SHP77 (cell line): ENCODE measurements at regions not wholly inside any gene's neighbourhood (a gene's known extent, or its start where the extent isn't known, plus 50 kb on each side); places are given as distances from the start of the nearest gene placed in this dataset.
A peak's percentile ranks its signal among the peaks of the same experiment; 100 is the strongest.

Experiments used
- DNase-seq, 2 experiments: peaks; one replicate each; lab custom pipeline; 2025; lab: John Stamatoyannopoulos, UW

- no peak for DNase-seq
Observed at GRCh38 chr6:91708534-91708933, 1121.7 kb upstream of the MAP3K7 start.

- no peak for DNase-seq
Observed at GRCh38 chr6:91705646-91706045, 1118.8 kb upstream of the MAP3K7 start.

- DNase-seq, result no peak
Observed at GRCh38 chr6:91704531-91704930, 1117.7 kb upstream of the MAP3K7 start.

- no peak for DNase-seq
Observed at GRCh38 chr6:91697010-91697695, 1110.3 kb upstream of the MAP3K7 start.

GRCh38 chr6:91695221-91695620 is 1108.3 kb upstream of the MAP3K7 start:
- no peak for DNase-seq

- DNase-seq, result no peak
Observed at GRCh38 chr6:91694016-91694654, 1107.3 kb upstream of the MAP3K7 start.

GRCh38 chr6:91691449-91691848 is 1104.6 kb upstream of the MAP3K7 start:
- no peak for DNase-seq

GRCh38 chr6:91683240-91683639 is 1096.4 kb upstream of the MAP3K7 start:
- no peak for DNase-seq

- no peak for DNase-seq
Observed at GRCh38 chr6:91681296-91681695, 1094.4 kb upstream of the MAP3K7 start.

- no peak for DNase-seq
Observed at GRCh38 chr6:91678679-91679446, 1092.0 kb upstream of the MAP3K7 start.

GRCh38 chr6:91672201-91672600 is 1085.3 kb upstream of the MAP3K7 start:
- no peak for DNase-seq

- no peak for DNase-seq
Observed at GRCh38 chr6:91669871-91670268, 1083.0 kb upstream of the MAP3K7 start.

GRCh38 chr6:91669154-91669870 is 1082.4 kb upstream of the MAP3K7 start:
- DNase-seq, result peak; percentile 85 to 87

GRCh38 chr6:91667596-91667995 is 1080.7 kb upstream of the MAP3K7 start:
- no peak for DNase-seq

GRCh38 chr6:91664327-91664959 is 1077.6 kb upstream of the MAP3K7 start:
- no peak for DNase-seq

- DNase-seq, result no peak
Observed at GRCh38 chr6:91660893-91661292, 1074.0 kb upstream of the MAP3K7 start.

GRCh38 chr6:91659891-91660290 is 1073.0 kb upstream of the MAP3K7 start:
- peak; percentile 42 to 52 for DNase-seq

- DNase-seq, result no peak
Observed at GRCh38 chr6:91654793-91655192, 1067.9 kb upstream of the MAP3K7 start.

- DNase-seq, result no peak
Observed at GRCh38 chr6:91654357-91654756, 1067.5 kb upstream of the MAP3K7 start.

- DNase-seq, result no peak
Observed at GRCh38 chr6:91653895-91654294, 1067.0 kb upstream of the MAP3K7 start.

GRCh38 chr6:91653076-91653723 is 1066.3 kb upstream of the MAP3K7 start:
- no peak for DNase-seq
